Osteocyte (in vitro differentiated cells): ENCODE measurements at regions not wholly inside any gene's neighbourhood (a gene's known extent, or its start where the extent isn't known, plus 50 kb on each side); places are given as distances from the start of the nearest gene placed in this dataset.

ENCODE experiments used
- DNase-seq: peaks from one replicate; pipeline ENCODE4 v3.0.0; 2021; ENCODE audit warnings: mixed read lengths; ENCODE audit not compliant: unreplicated experiment; ENCODE audit errors: extremely low spot score
- H3K27ac Mint-ChIP-seq: one replicate; pipeline ENCODE4 v1.8.0; 2021; ENCODE audit warnings: mild to moderate bottlenecking, mixed read lengths; ENCODE audit not compliant: unreplicated experiment
- H3K27me3 Mint-ChIP-seq: one replicate; pipeline ENCODE4 v1.8.0; 2021; ENCODE audit warnings: mixed read lengths; ENCODE audit not compliant: unreplicated experiment
- H3K36me3 Mint-ChIP-seq: one replicate; pipeline ENCODE4 v1.8.0; 2021; ENCODE audit warnings: mixed read lengths; ENCODE audit not compliant: unreplicated experiment
- H3K4me1 Mint-ChIP-seq: one replicate; pipeline ENCODE4 v1.8.0; 2021; ENCODE audit warnings: mixed read lengths; ENCODE audit not compliant: unreplicated experiment
- H3K4me3 Mint-ChIP-seq: one replicate; pipeline ENCODE4 v1.8.0; 2021; ENCODE audit warnings: mild to moderate bottlenecking, moderate library complexity, mixed read lengths; ENCODE audit not compliant: unreplicated experiment
- H3K9me3 Mint-ChIP-seq: one replicate; pipeline ENCODE4 v1.8.0; 2021; ENCODE audit warnings: mixed read lengths; ENCODE audit not compliant: unreplicated experiment
- CTCF ChIP-seq: fragments of 200-600 bp; sonication (generic); IDR thresholded peaks from 2 replicates; pipeline ENCODE4 v1.5.0; 2021; ENCODE audit warnings: antibody characterized with exemption, mild to moderate bottlenecking, moderate library complexity

DNA sequence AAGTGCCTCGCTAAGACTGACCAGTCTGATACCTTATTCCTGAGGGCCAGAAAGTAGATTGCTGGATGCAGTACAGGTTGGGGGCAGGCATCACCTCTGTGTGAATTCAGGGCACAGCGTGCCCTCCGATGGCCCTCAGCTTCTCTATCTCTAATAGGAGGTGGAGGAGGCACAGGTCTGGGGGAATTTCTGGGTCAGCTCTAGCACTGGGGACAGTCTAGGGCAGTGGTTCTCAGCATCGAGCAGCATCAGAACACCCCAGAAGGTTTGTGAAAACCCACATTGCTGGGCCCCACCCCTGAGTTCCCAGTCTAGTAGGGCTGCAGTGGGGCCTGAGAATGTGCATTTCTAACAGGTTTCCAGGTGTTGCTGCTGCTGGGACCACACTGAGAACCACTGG lies 166.7 kb downstream of the CDC5L start:
- Mint-ChIP-seq H3K36me3 (no peaks in the 10 kb centered on the region), H3K27me3 (peaks cover 10% of the 10 kb centered on the region)

DNA sequence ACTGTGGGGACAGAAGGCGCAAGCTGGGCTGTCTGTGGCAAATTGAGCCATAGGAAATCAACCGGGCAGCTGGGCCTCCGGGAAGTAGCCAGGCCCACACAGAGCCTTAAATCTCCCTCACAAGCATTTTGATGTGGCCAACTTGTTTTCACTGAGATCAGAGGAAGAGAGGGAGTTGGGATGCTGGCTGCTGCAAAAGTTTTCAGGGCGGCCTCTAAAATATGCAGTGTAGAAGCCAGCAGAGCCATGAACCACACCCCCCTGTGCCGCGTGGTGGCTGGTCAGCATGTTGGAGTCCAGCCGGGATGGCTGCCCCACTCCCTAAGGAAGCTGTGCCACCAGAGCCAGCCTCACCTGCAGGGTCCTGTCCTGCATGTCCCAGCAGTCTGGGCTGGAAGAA lies 167.4 kb downstream of the CDC5L start:
- no peak overlapping the region for H3K4me3 Mint-ChIP-seq

More for the DNA sequence above, 166.7 kb downstream of the CDC5L start:
- no peak for DNase-seq
- Mint-ChIP-seq H3K27ac (no peak overlapping the region), H3K4me1 (peaks cover 12% of the 10 kb centered on the region), H3K4me3 (no peak overlapping the region), H3K9me3 (no peaks in the 10 kb centered on the region)
- no peak for TF ChIP-seq CTCF

GRCh38 chr6:44556046-44556445 lies 168.5 kb downstream of the CDC5L start:
- Mint-ChIP-seq H3K36me3 (no peaks in the 10 kb centered on the region), H3K4me3 (no peak overlapping the region), H3K4me1 (peaks cover 19% of the 10 kb centered on the region), H3K9me3 (no peaks in the 10 kb centered on the region), H3K27me3 (peaks cover 3% of the 10 kb centered on the region), H3K27ac (no peak overlapping the region)
- TF ChIP-seq CTCF, result no peak
- no peak for DNase-seq

More for the DNA sequence above, 167.4 kb downstream of the CDC5L start:
- H3K9me3 Mint-ChIP-seq, result no peaks in the 10 kb centered on the region
- TF ChIP-seq CTCF, result no peak
- peaks cover 10% of the 10 kb centered on the region for H3K27me3 Mint-ChIP-seq
- H3K36me3 Mint-ChIP-seq, result no peaks in the 10 kb centered on the region
- DNase-seq, result no peak
- H3K4me1 Mint-ChIP-seq, result peaks cover 18% of the 10 kb centered on the region
- H3K27ac Mint-ChIP-seq, result no peak overlapping the region

DNA sequence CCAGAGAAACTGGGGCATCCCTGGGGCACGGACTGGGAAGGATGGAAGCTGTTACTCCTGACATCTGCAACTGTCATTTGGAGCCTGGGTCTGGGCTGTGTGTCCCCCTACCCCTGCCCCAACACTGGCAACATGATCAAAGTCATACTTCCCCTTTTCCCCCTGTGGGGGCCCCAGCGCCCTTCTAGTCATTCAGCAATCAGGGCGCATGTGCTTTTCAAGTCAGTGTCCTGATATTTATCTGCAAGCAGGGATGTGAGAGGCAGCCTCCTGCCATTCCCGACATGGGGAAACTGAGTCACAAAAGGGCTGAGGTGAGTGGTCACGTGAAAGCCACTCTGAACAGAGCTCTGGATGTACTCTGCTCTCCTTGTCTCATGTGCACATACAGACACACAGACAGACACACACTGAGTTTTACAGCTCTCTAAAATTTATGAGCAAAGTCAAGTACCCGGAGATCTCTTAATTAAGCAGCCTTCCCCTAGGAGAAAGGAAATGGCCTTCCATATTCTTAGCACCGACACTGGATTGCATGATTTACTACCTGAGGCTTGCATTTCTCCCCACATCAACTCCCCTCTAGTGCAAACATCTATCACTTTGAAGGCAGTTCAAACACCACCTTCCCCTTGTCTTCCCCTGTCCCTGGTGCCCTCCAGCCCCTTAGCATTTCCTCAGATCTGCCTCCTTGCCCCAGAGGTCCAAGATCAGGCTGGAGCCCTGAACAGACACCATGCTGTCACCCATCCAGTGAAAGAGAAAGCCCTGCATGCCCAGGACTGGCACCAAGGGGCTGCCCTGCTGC lies 170.7 kb downstream of the CDC5L start:
- no peaks in the 10 kb centered on the region for H3K9me3 Mint-ChIP-seq
- no peak overlapping the region for H3K4me3 Mint-ChIP-seq
- no peak for DNase-seq
- peak overlapping the region; percentile 72 for H3K27ac Mint-ChIP-seq
- no peaks in the 10 kb centered on the region for H3K36me3 Mint-ChIP-seq
- H3K27me3 Mint-ChIP-seq, result no peaks in the 10 kb centered on the region
- peaks cover 25% of the 10 kb centered on the region for H3K4me1 Mint-ChIP-seq
- no peak for TF ChIP-seq CTCF

DNA sequence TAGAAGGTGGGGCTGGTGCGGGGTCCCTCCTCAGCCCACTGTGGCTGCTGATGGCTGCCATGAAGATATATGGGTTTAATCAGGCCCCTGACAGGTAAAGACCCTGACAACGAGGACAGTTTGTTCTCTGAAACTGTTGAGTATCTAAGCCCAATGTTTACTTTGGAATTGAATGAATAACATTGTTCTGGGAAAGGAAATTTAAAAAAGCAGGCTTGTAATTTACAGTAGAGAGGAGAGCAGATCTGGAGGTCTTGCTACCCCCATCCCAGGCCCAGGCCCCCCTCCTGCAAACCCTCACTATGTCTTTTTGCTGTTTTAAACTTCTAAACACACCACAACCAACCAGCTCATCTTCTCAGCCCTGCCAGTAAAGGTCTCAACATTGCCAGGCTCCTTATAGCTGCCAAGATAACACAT lies 171.3 kb downstream of the CDC5L start:
- peaks cover 26% of the 10 kb centered on the region for H3K4me1 Mint-ChIP-seq
- H3K9me3 Mint-ChIP-seq, result no peaks in the 10 kb centered on the region
- no peak overlapping the region for H3K4me3 Mint-ChIP-seq
- no peaks in the 10 kb centered on the region for H3K27me3 Mint-ChIP-seq
- peak overlapping the region; percentile 72 for H3K27ac Mint-ChIP-seq
- no peak for TF ChIP-seq CTCF
- no peaks in the 10 kb centered on the region for H3K36me3 Mint-ChIP-seq
- DNase-seq, result no peak
